ENCODE measurements at regions not wholly inside any gene's neighbourhood (a gene's known extent, or its start where the extent isn't known, plus 50 kb on each side); places are given as distances from the start of the nearest gene placed in this dataset.

- intact Hi-C loops (cut with micrococcal nuclease; ENCODE audit: unreplicated experiment) = no loop called here
- in situ Hi-C loops (cut with HindIII; ENCODE audit: low pct_unique_long_range_greater_than_20kb, low sequenced_read_pairs) = no loop called here
- BruUV-seq (replicated peaks) = no TSS peak
- H3K4me3 ChIP-seq (ENCODE audit: low read depth in 2 of 2, low read length in 2 of 2) = no peak overlapping the region
- H3K27me3 ChIP-seq (ENCODE audit: control insufficient read depth, insufficient read depth, low read length) = no peaks in the 10 kb centered on the region
- DNase-seq (ENCODE audit: low read depth, low spot score) = no peak
- POLR2A ChIA-PET = no interaction called here
- CTCF ChIA-PET = no interaction called here
- no peaks in the 10 kb centered on the region for H3K9me3 ChIP-seq (ENCODE audit: control insufficient read depth, insufficient read depth, low read depth, low read length)
- H3K4me1 ChIP-seq (ENCODE audit: control insufficient read depth, insufficient read depth, low read length) = no peaks in the 10 kb centered on the region
- no peak for ATAC-seq
- no peak for TF ChIP-seq TCF7L2 (IDR thresholded peaks at IDR 0.05; ENCODE audit: low read depth, low read length)
- no peak for TF ChIP-seq CTCF (IDR thresholded peaks at IDR 0.05)
- TF ChIP-seq SIN3A (IDR thresholded peaks at IDR 0.05; ENCODE audit: borderline replicate concordance, insufficient read depth, low read depth, low read length) = no peak
- no peak for TF ChIP-seq REST (IDR thresholded peaks at IDR 0.05; ENCODE audit: insufficient read depth in 1 of 2, low read depth in 2 of 2, low read length in 1 of 2)
- TF ChIP-seq POLR2AphosphoS5 (IDR thresholded peaks at IDR 0.05; ENCODE audit: low read depth, low read length) = no peak
- no peaks in the 10 kb centered on the region for H3K36me3 ChIP-seq (ENCODE audit: control insufficient read depth, insufficient read depth, low read length)
- H3K27ac ChIP-seq (ENCODE audit: low read length) = no peak overlapping the region
Observed at GRCh38 chr11:39190751-39191150, 2268.7 kb downstream of the LRRC4C start.

GRCh38 chr11:39177678-39178077 is 2281.8 kb downstream of the LRRC4C start:
- DNase-seq (ENCODE audit: low read depth, low spot score) (no peak), ATAC-seq (no peak)
- Histone ChIP-seq H3K4me3 (ENCODE audit: low read depth in 2 of 2, low read length in 2 of 2) (no peak overlapping the region), H3K36me3 (ENCODE audit: control insufficient read depth, insufficient read depth, low read length) (no peaks in the 10 kb centered on the region), H3K27ac (ENCODE audit: low read length) (no peak overlapping the region), H3K27me3 (ENCODE audit: control insufficient read depth, insufficient read depth, low read length) (no peaks in the 10 kb centered on the region), H3K4me1 (ENCODE audit: control insufficient read depth, insufficient read depth, low read length) (no peaks in the 10 kb centered on the region), H3K9me3 (ENCODE audit: control insufficient read depth, insufficient read depth, low read depth, low read length) (no peaks in the 10 kb centered on the region)
- ChIA-PET CTCF (no interaction called here), POLR2A (no interaction called here)
- no peak for TF ChIP-seq TCF7L2 (IDR thresholded peaks at IDR 0.05; ENCODE audit: low read depth, low read length)
- TF ChIP-seq SIN3A (IDR thresholded peaks at IDR 0.05; ENCODE audit: borderline replicate concordance, insufficient read depth, low read depth, low read length) = no peak
- TF ChIP-seq POLR2AphosphoS5 (IDR thresholded peaks at IDR 0.05; ENCODE audit: low read depth, low read length) = no peak
- no peak for TF ChIP-seq CTCF (IDR thresholded peaks at IDR 0.05)
- no peak for TF ChIP-seq REST (IDR thresholded peaks at IDR 0.05; ENCODE audit: insufficient read depth in 1 of 2, low read depth in 2 of 2, low read length in 1 of 2)
- BruUV-seq (replicated peaks) = no TSS peak
- in situ Hi-C loops (cut with HindIII; ENCODE audit: low pct_unique_long_range_greater_than_20kb, low sequenced_read_pairs) = no loop called here
- intact Hi-C loops (cut with micrococcal nuclease; ENCODE audit: unreplicated experiment) = no loop called here

Data from Panc1 (cell line).